CD4-positive, alpha-beta memory T cell (primary cell): ENCODE measurements at regions not wholly inside any gene's neighbourhood (a gene's known extent, or its start where the extent isn't known, plus 50 kb on each side); places are given as distances from the start of the nearest gene placed in this dataset.

Source experiments
- CTCF ChIA-PET: fragments of 350-600 bp; sonication (Branson Sonifier 250); formaldehyde crosslinking; loops from one replicate; lab custom pipeline; 2021; ENCODE audit warnings: inconsistent platforms; ENCODE audit not compliant: partially characterized antibody; lab: Charles Lee
- POLR2A ChIA-PET: fragments of 350-600 bp; sonication (Branson Sonifier 250); formaldehyde crosslinking; loops from one replicate; lab custom pipeline; 2021; ENCODE audit not compliant: partially characterized antibody; lab: Charles Lee
- DNase-seq, 5 donors: peaks; one replicate each; pipeline versions ENCODE4 v3.0.0 to v3.0.0-alpha.2; 2020 to 2022; ENCODE audit warnings: mixed read lengths in 1 of 5
- H3K27ac ChIP-seq: one replicate; pipeline ENCODE4 v1.7.0; 2013; ENCODE audit warnings: low read depth, low read length
- H3K27me3 ChIP-seq: 2 replicates; pipeline ENCODE4 v1.7.0; 2013; ENCODE audit warnings: mild to moderate bottlenecking, low read length, moderate library complexity; ENCODE audit not compliant: insufficient read depth
- H3K36me3 ChIP-seq: 2 replicates; pipeline ENCODE4 v1.7.0; 2013; ENCODE audit warnings: mild to moderate bottlenecking, low read length, moderate library complexity; ENCODE audit not compliant: insufficient read depth
- H3K4me1 ChIP-seq: 2 replicates; pipeline ENCODE4 v1.7.0; 2013; ENCODE audit warnings: mild to moderate bottlenecking, low read length, moderate library complexity; ENCODE audit not compliant: insufficient read depth
- H3K4me3 ChIP-seq, 2 donors: one replicate each; pipeline ENCODE4 v1.7.0; 2013; ENCODE audit warnings: low read length in 2 of 2, mild to moderate bottlenecking in 1 of 2
- H3K9me3 ChIP-seq, 2 donors: one replicate each; pipeline ENCODE4 v1.7.0; 2013; ENCODE audit warnings: low read length in 2 of 2, control low read depth in 1 of 2; ENCODE audit not compliant: control insufficient read depth in 1 of 2
- H3K27ac Mint-ChIP-seq, 7 donors: one replicate each; pipeline ENCODE4 v1.8.0; 2020 to 2021; ENCODE audit warnings: mixed read lengths in 7 of 7, mild to moderate bottlenecking in 6 of 7, inconsistent platforms in 3 of 7, moderate library complexity in 3 of 7
- H3K27me3 Mint-ChIP-seq, 2 donors: one replicate each; pipeline ENCODE4 v1.8.0; 2020 to 2021; ENCODE audit warnings: mixed read lengths in 2 of 2
- H3K36me3 Mint-ChIP-seq, 2 donors: one replicate each; pipeline ENCODE4 v1.8.0; 2020 to 2021; ENCODE audit warnings: mixed read lengths in 2 of 2, inconsistent platforms in 1 of 2, mild to moderate bottlenecking in 1 of 2
- H3K4me1 Mint-ChIP-seq, 4 donors: one replicate each; pipeline ENCODE4 v1.8.0; 2020 to 2021; ENCODE audit warnings: mixed read lengths in 4 of 4, mild to moderate bottlenecking in 1 of 4
- H3K4me3 Mint-ChIP-seq, 8 donors: one replicate each; pipeline ENCODE4 v1.8.0; 2020 to 2021; ENCODE audit warnings: mixed read lengths in 8 of 8, mild to moderate bottlenecking in 7 of 8, moderate library complexity in 6 of 8, inconsistent platforms in 3 of 8
- H3K9me3 Mint-ChIP-seq, 8 donors: one replicate each; pipeline ENCODE4 v1.8.0; 2020 to 2021; ENCODE audit warnings: mixed read lengths in 8 of 8, mild to moderate bottlenecking in 5 of 8, inconsistent platforms in 3 of 8, moderate library complexity in 1 of 8
- intact Hi-C: fragments of 100-400 bp; cut with micrococcal nuclease; formaldehyde crosslinking; loops from one replicate; pipeline ENCODE4 v1.15.1; 2023

DNA sequence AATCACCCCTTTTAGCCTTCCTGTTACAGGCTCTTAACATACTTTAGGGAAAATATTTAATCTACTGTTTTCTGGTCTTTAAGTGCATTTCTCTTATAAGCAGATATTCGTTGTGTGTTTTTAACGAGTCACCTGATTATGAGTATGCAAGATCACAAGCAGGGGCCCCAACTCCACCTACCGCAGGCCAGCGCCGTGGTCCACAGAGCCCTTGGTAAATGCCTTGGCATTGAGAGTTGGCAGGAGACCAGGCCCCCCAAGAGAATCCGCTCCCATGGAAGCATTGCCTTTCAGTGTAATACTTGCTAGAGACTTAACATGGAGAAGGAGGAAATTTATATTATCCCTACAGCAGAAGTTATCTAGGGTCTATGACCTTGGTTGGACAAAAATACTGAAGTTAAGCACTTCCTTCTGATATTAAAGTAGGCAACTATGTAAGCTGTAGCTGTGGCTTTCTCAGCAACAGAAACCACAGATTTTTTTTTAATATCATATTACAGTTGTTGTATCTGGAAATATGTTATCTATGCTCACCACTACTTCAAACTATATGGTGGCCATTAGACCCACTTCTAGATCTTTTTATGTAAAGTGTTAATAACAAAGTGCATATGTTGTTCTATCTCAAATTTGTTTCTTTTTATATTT is 241.8 kb upstream of the MGAT5 start:
- Histone ChIP-seq H3K27me3 (no peaks in the 10 kb centered on the region), H3K27ac (no peak overlapping the region), H3K4me3 (no peak overlapping the region), H3K9me3 (no peaks in the 10 kb centered on the region), H3K4me1 (no peaks in the 10 kb centered on the region), H3K36me3 (no peaks in the 10 kb centered on the region)
- intact Hi-C loops = no loop called here
- ChIA-PET CTCF (no interaction called here), POLR2A (no interaction called here)
- Mint-ChIP-seq H3K27ac (no peak overlapping the region), H3K4me3 (no peak overlapping the region), H3K9me3 (no peaks in the 10 kb centered on the region), H3K36me3 (no peaks in the 10 kb centered on the region), H3K27me3 (peaks cover 0 to 3% of the 10 kb centered on the region in 2 donors), H3K4me1 (peaks cover 0 to 4% (median 2%) of the 10 kb centered on the region in 4 donors)
- no peak for DNase-seq

GRCh38 chr2:134014196-134014960 is 239.5 kb upstream of the MGAT5 start:
- Histone ChIP-seq H3K4me1 (no peaks in the 10 kb centered on the region), H3K9me3 (no peaks in the 10 kb centered on the region), H3K27ac (no peak overlapping the region), H3K4me3 (no peak overlapping the region), H3K27me3 (no peaks in the 10 kb centered on the region), H3K36me3 (no peaks in the 10 kb centered on the region)
- CTCF ChIA-PET = interaction anchor here (1.6 kb wide), 1 partner anchor 12 kb away, joined by 6 read pairs; no protein-coding TSS in a partner anchor
- intact Hi-C loops = no loop called here
- Mint-ChIP-seq H3K36me3 (no peaks in the 10 kb centered on the region), H3K27me3 (peaks cover 0 to 3% of the 10 kb centered on the region in 2 donors), H3K4me1 (peaks cover 0 to 4% (median 2%) of the 10 kb centered on the region in 4 donors), H3K4me3 (no peak overlapping the region), H3K27ac (no peak overlapping the region), H3K9me3 (no peaks in the 10 kb centered on the region)
- no peak for DNase-seq
- POLR2A ChIA-PET = no interaction called here

DNA sequence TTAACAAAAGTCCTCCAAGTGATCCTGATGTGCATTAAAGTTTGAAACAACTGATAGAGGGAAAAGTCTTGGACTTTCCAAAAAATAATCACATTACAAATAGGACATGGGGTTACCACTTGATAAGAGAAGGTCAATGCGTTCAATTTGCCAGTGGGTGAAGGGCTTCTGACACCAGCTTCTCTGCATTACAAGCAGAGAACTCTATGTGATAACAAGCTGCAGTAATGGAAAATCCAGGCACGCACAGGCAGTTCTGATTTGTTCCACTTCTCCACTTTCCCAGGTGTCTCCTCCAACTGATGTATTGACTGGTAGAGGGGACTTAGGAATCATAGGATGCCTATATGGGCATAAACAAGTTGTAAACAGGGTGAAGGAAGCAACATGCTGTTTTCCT is 234.0 kb upstream of the MGAT5 start:
- Mint-ChIP-seq H3K27me3 (peaks cover 2 to 3% of the 10 kb centered on the region in 2 donors), H3K27ac (no peak overlapping the region), H3K4me1 (peaks cover 14 to 28% (median 20%) of the 10 kb centered on the region in 4 donors), H3K9me3 (no peaks in the 10 kb centered on the region), H3K4me3 (peak overlapping the region in 3 of 8 donors; percentile 38 to 76 (median 40)), H3K36me3 (no peaks in the 10 kb centered on the region)
- CTCF ChIA-PET = interaction anchor here (1.2 kb wide), 1 partner anchor 58 kb away, joined by 3 read pairs; no protein-coding TSS in a partner anchor
- Histone ChIP-seq H3K9me3 (no peaks in the 10 kb centered on the region), H3K4me1 (peaks cover 25% of the 10 kb centered on the region), H3K36me3 (no peaks in the 10 kb centered on the region), H3K27me3 (no peaks in the 10 kb centered on the region), H3K27ac (no peak overlapping the region), H3K4me3 (no peak overlapping the region)
- POLR2A ChIA-PET = no interaction called here
- intact Hi-C loops = no loop called here
- DNase-seq = no peak

GRCh38 chr2:134020608-134021007 is 233.3 kb upstream of the MGAT5 start:
- H3K27ac ChIP-seq = no peak overlapping the region
- H3K9me3 ChIP-seq = no peaks in the 10 kb centered on the region
- Mint-ChIP-seq H3K27me3 (peaks cover 3 to 4% of the 10 kb centered on the region in 2 donors), H3K27ac (no peak overlapping the region), H3K4me1 (peaks cover 14 to 28% (median 20%) of the 10 kb centered on the region in 4 donors), H3K4me3 (peak overlapping the region; percentile 12 to 76 (median 38)), H3K36me3 (no peaks in the 10 kb centered on the region), H3K9me3 (no peaks in the 10 kb centered on the region)
- intact Hi-C loops = no loop called here
- ChIA-PET CTCF (no interaction called here), POLR2A (no interaction called here)
- peak in 4 of 5 donors; percentile 29 to 46 (median 38) for DNase-seq
- H3K36me3 ChIP-seq = no peaks in the 10 kb centered on the region
- peaks cover 25% of the 10 kb centered on the region for H3K4me1 ChIP-seq
- no peaks in the 10 kb centered on the region for H3K27me3 ChIP-seq
- H3K4me3 ChIP-seq = peak overlapping the region in 1 of 2 donors; percentile 17

- DNase-seq = no peak
- intact Hi-C loops = no loop called here
- ChIA-PET POLR2A (no interaction called here), CTCF (no interaction called here)
- Mint-ChIP-seq H3K9me3 (no peaks in the 10 kb centered on the region), H3K27ac (peak overlapping the region in 2 of 7 donors; percentile 43 to 48), H3K27me3 (peaks cover 14% of the 10 kb centered on the region in 2 donors), H3K4me1 (peaks cover 14 to 28% (median 20%) of the 10 kb centered on the region in 4 donors), H3K4me3 (no peak overlapping the region), H3K36me3 (no peaks in the 10 kb centered on the region)
- no peaks in the 10 kb centered on the region for H3K9me3 ChIP-seq
- no peak overlapping the region for H3K4me3 ChIP-seq
- no peaks in the 10 kb centered on the region for H3K27me3 ChIP-seq
- no peaks in the 10 kb centered on the region for H3K36me3 ChIP-seq
- peaks cover 25% of the 10 kb centered on the region for H3K4me1 ChIP-seq
- H3K27ac ChIP-seq = no peak overlapping the region
Observed at GRCh38 chr2:134021830-134022524, 231.9 kb upstream of the MGAT5 start.

- intact Hi-C loops = no loop called here
- H3K27me3 Mint-ChIP-seq = peaks cover 20 to 22% of the 10 kb centered on the region in 2 donors
- Histone ChIP-seq H3K9me3 (no peaks in the 10 kb centered on the region), H3K27me3 (no peaks in the 10 kb centered on the region), H3K4me3 (no peak overlapping the region), H3K4me1 (peaks cover 25% of the 10 kb centered on the region), H3K36me3 (no peaks in the 10 kb centered on the region), H3K27ac (no peak overlapping the region)
- no peaks in the 10 kb centered on the region for H3K9me3 Mint-ChIP-seq
- H3K36me3 Mint-ChIP-seq = no peaks in the 10 kb centered on the region
- H3K4me3 Mint-ChIP-seq = no peak overlapping the region
- H3K27ac Mint-ChIP-seq = no peak overlapping the region
- POLR2A ChIA-PET = no interaction called here
- DNase-seq = no peak
- peaks cover 14 to 28% (median 20%) of the 10 kb centered on the region in 4 donors for H3K4me1 Mint-ChIP-seq
- CTCF ChIA-PET = no interaction called here
Observed at GRCh38 chr2:134023854-134024253, 230.0 kb upstream of the MGAT5 start.

GRCh38 chr2:134027980-134028379 is 225.9 kb upstream of the MGAT5 start:
- H3K4me3 Mint-ChIP-seq = no peak overlapping the region
- H3K4me3 ChIP-seq = no peak overlapping the region
- no peak overlapping the region for H3K27ac ChIP-seq
- H3K36me3 Mint-ChIP-seq = no peaks in the 10 kb centered on the region
- intact Hi-C loops = no loop called here
- POLR2A ChIA-PET = no interaction called here
- no peak for DNase-seq
- H3K36me3 ChIP-seq = no peaks in the 10 kb centered on the region
- H3K4me1 ChIP-seq = no peaks in the 10 kb centered on the region
- CTCF ChIA-PET = interaction anchor here (1.1 kb wide), 1 partner anchor 25 kb away, joined by 3 read pairs; no protein-coding TSS in a partner anchor
- no peaks in the 10 kb centered on the region for H3K9me3 Mint-ChIP-seq
- H3K27me3 Mint-ChIP-seq = peaks cover 28 to 31% of the 10 kb centered on the region in 2 donors
- peaks cover 0 to 2% (median 0%) of the 10 kb centered on the region in 4 donors for H3K4me1 Mint-ChIP-seq
- no peaks in the 10 kb centered on the region for H3K9me3 ChIP-seq
- no peaks in the 10 kb centered on the region for H3K27me3 ChIP-seq
- H3K27ac Mint-ChIP-seq = no peak overlapping the region
